GM23338 (cell line): ENCODE measurements at regions not wholly inside any gene's neighbourhood (a gene's known extent, or its start where the extent isn't known, plus 50 kb on each side); places are given as distances from the start of the nearest gene placed in this dataset.

Source experiments
- ATAC-seq: fragments of 200-7000 bp; cut with Tn5 transposase; 3 replicates; pipeline ENCODE4 v1.9.1; 2020
- DNase-seq: peaks from one replicate; pipeline ENCODE4 v3.0.0-alpha.2; 2015; ENCODE audit warnings: low spot score
- H2AFZ ChIP-seq: fragments of 200-600 bp; sonication (generic); 2 replicates; pipeline ENCODE4 v1.8.0; 2016; ENCODE audit warnings: antibody characterized with exemption, mild to moderate bottlenecking, moderate library complexity
- H3F3A ChIP-seq: fragments of 200-600 bp; sonication (generic); replicated peaks from 2 replicates; pipeline ENCODE4 v1.8.0; 2017; ENCODE audit warnings: antibody characterized with exemption, mixed run types, low read depth
- H3K27ac ChIP-seq: fragments of 200-600 bp; sonication (generic); 2 replicates; pipeline ENCODE4 v1.6.1; 2016; ENCODE audit warnings: low read depth
- H3K27me3 ChIP-seq: fragments of 200-600 bp; sonication (generic); 2 replicates; pipeline ENCODE4 v1.8.0; 2016; ENCODE audit warnings: mild to moderate bottlenecking, mixed run types, moderate library complexity; ENCODE audit not compliant: insufficient read depth
- H3K36me3 ChIP-seq: fragments of 200-600 bp; sonication (generic); 2 replicates; pipeline ENCODE4 v1.8.0; 2016; ENCODE audit warnings: mild to moderate bottlenecking; ENCODE audit not compliant: insufficient read depth
- H3K4me1 ChIP-seq: fragments of 200-600 bp; sonication (generic); 2 replicates; pipeline ENCODE4 v1.8.0; 2016; ENCODE audit warnings: mild to moderate bottlenecking, moderate library complexity; ENCODE audit not compliant: insufficient read depth
- H3K4me2 ChIP-seq: fragments of 200-600 bp; sonication (generic); 2 replicates; pipeline ENCODE4 v1.7.1; 2017; ENCODE audit warnings: mixed run types
- H3K4me3 ChIP-seq: fragments of 200-600 bp; sonication (generic); 2 replicates; pipeline ENCODE4 v1.6.1; 2016; ENCODE audit warnings: mixed run types
- H3K79me2 ChIP-seq: fragments of 200-600 bp; sonication (generic); replicated peaks from 2 replicates; pipeline ENCODE4 v1.8.0; 2017; ENCODE audit warnings: mild to moderate bottlenecking; ENCODE audit not compliant: insufficient read depth
- H3K9me2 ChIP-seq: fragments of 200-600 bp; sonication (generic); 2 replicates; pipeline ENCODE4 v1.8.0; 2017; ENCODE audit not compliant: insufficient read depth
- H4K20me1 ChIP-seq: fragments of 200-600 bp; sonication (generic); replicated peaks from 2 replicates; pipeline ENCODE4 v1.8.0; 2017; ENCODE audit warnings: mild to moderate bottlenecking; ENCODE audit not compliant: insufficient read depth
- H3K27ac Mint-ChIP-seq: 2 replicates; pipeline ENCODE4 v1.8.0; 2020; ENCODE audit warnings: inconsistent platforms, mild to moderate bottlenecking, moderate library complexity, mixed read lengths
- H3K27me3 Mint-ChIP-seq: 3 replicates; pipeline ENCODE4 v1.8.0; 2022; ENCODE audit warnings: low read depth, mild to moderate bottlenecking, moderate library complexity, mixed read lengths, inconsistent platforms; ENCODE audit not compliant: insufficient read depth, poor library complexity
- H3K36me3 Mint-ChIP-seq: 3 replicates; pipeline ENCODE4 v1.8.0; 2021; ENCODE audit warnings: low read depth, mild to moderate bottlenecking, inconsistent platforms, moderate library complexity, mixed read lengths
- H3K4me1 Mint-ChIP-seq: 3 replicates; pipeline ENCODE4 v1.8.0; 2020; ENCODE audit warnings: mild to moderate bottlenecking, inconsistent platforms, mixed read lengths
- H3K4me3 Mint-ChIP-seq: 3 replicates; pipeline ENCODE4 v1.8.0; 2021; ENCODE audit warnings: moderate library complexity, mild to moderate bottlenecking, inconsistent platforms, mixed read lengths
- H3K9me3 Mint-ChIP-seq: 3 replicates; pipeline ENCODE4 v1.8.0; 2020; ENCODE audit warnings: moderate library complexity, mild to moderate bottlenecking, inconsistent platforms, mixed read lengths
- CREB1 ChIP-seq: fragments of 250-450 bp; sonication (Bioruptor Pico); IDR thresholded peaks from 2 replicates; pipeline ENCODE4 v1.5.0; 2020; ENCODE audit warnings: low read depth, mild to moderate bottlenecking, moderate library complexity
- EZH2 ChIP-seq: fragments of 200-600 bp; sonication (generic); IDR thresholded peaks from one replicate; pipeline ENCODE4 v1.8.0; 2017; ENCODE audit warnings: antibody characterized with exemption, mild to moderate bottlenecking, low read depth; ENCODE audit not compliant: unreplicated experiment
- EZH2phosphoT487 ChIP-seq: fragments of 200-600 bp; sonication (generic); IDR thresholded peaks from one replicate; pipeline ENCODE4 v1.8.1; 2018; ENCODE audit warnings: antibody characterized with exemption; ENCODE audit not compliant: unreplicated experiment
- JUNB ChIP-seq: IDR thresholded peaks from one replicate; pipeline ENCODE4 v1.6.1; 2016; ENCODE audit warnings: antibody characterized with exemption; ENCODE audit not compliant: unreplicated experiment
- NANOG ChIP-seq: IDR thresholded peaks from 2 replicates; pipeline ENCODE4 v1.6.1; 2016; ENCODE audit warnings: antibody characterized with exemption, borderline replicate concordance
- POLR2AphosphoS5 ChIP-seq: IDR thresholded peaks from 2 replicates; pipeline ENCODE4 v1.6.1; 2016; ENCODE audit warnings: antibody characterized with exemption, low read depth
- STAT1 ChIP-seq: IDR thresholded peaks from one replicate; pipeline ENCODE4 v1.6.1; 2016; ENCODE audit warnings: antibody characterized with exemption; ENCODE audit not compliant: unreplicated experiment
- ZNF114 ChIP-seq: fragments of 250-450 bp; sonication (Bioruptor Pico); IDR thresholded peaks from 2 replicates; pipeline ENCODE4 v1.5.0; 2020; ENCODE audit warnings: mild to moderate bottlenecking, moderate library complexity
- ZNF331 ChIP-seq: fragments of 250-450 bp; sonication (Bioruptor Pico); IDR thresholded peaks from 2 replicates; pipeline ENCODE4 v1.5.0; 2020; ENCODE audit warnings: low read depth, mild to moderate bottlenecking, moderate library complexity
- TF ChIP-seq, protein P1 (sequence below): IDR thresholded peaks from one replicate; pipeline ENCODE4 v1.6.1; 2018; ENCODE audit warnings: antibody characterized with exemption; ENCODE audit not compliant: unreplicated experiment
- TF ChIP-seq, protein P2 (sequence below): fragments of 250-450 bp; sonication (Bioruptor Pico); IDR thresholded peaks from 2 replicates; pipeline ENCODE4 v1.5.0; 2020; ENCODE audit warnings: mild to moderate bottlenecking, moderate library complexity

DNA sequence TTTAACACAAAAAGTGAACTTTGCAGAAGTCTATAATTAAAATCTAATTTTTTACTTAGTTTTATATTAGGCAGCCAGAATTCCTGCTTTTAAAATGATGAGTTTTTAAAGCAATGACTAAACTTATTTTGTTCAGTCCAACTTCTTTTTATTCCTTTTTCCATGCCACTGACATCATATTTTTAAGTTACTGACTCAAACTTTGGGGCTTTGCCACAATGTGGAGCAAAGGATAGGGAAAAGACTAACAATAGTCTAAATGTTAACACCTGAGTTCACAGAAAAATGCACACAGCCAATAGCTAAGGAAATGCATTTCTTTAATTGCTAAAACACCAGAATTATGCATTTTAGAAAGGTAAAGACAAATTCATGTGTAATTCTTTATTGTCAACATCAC is 647.6 kb upstream of the DPPA4 start:
- DNase-seq (no peak), ATAC-seq (no peak)
- Histone ChIP-seq H3K4me3 (no peak overlapping the region), H3K79me2 (no peaks in the 10 kb centered on the region), H3K4me2 (no peak overlapping the region), H4K20me1 (no peaks in the 10 kb centered on the region), H3F3A (no peaks in the 10 kb centered on the region), H3K27ac (no peak overlapping the region), H3K36me3 (no peaks in the 10 kb centered on the region), H2AFZ (no peak overlapping the region), H3K27me3 (no peaks in the 10 kb centered on the region), H3K9me2 (no peaks in the 10 kb centered on the region), H3K4me1 (no peaks in the 10 kb centered on the region)
- TF ChIP-seq CREB1 (CRISPR knock-in tag) (no peak), JUNB (no peak), EZH2phosphoT487 (no peak), ZNF331 (CRISPR knock-in tag) (no peak), EZH2 (no peak), NANOG (no peak), ZNF114 (CRISPR knock-in tag) (no peak), POLR2AphosphoS5 (no peak), STAT1 (no peak)
- TF ChIP-seq, protein P1, sequence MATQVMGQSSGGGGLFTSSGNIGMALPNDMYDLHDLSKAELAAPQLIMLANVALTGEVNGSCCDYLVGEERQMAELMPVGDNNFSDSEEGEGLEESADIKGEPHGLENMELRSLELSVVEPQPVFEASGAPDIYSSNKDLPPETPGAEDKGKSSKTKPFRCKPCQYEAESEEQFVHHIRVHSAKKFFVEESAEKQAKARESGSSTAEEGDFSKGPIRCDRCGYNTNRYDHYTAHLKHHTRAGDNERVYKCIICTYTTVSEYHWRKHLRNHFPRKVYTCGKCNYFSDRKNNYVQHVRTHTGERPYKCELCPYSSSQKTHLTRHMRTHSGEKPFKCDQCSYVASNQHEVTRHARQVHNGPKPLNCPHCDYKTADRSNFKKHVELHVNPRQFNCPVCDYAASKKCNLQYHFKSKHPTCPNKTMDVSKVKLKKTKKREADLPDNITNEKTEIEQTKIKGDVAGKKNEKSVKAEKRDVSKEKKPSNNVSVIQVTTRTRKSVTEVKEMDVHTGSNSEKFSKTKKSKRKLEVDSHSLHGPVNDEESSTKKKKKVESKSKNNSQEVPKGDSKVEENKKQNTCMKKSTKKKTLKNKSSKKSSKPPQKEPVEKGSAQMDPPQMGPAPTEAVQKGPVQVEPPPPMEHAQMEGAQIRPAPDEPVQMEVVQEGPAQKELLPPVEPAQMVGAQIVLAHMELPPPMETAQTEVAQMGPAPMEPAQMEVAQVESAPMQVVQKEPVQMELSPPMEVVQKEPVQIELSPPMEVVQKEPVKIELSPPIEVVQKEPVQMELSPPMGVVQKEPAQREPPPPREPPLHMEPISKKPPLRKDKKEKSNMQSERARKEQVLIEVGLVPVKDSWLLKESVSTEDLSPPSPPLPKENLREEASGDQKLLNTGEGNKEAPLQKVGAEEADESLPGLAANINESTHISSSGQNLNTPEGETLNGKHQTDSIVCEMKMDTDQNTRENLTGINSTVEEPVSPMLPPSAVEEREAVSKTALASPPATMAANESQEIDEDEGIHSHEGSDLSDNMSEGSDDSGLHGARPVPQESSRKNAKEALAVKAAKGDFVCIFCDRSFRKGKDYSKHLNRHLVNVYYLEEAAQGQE, result no peak
- TF ChIP-seq, protein P2, sequence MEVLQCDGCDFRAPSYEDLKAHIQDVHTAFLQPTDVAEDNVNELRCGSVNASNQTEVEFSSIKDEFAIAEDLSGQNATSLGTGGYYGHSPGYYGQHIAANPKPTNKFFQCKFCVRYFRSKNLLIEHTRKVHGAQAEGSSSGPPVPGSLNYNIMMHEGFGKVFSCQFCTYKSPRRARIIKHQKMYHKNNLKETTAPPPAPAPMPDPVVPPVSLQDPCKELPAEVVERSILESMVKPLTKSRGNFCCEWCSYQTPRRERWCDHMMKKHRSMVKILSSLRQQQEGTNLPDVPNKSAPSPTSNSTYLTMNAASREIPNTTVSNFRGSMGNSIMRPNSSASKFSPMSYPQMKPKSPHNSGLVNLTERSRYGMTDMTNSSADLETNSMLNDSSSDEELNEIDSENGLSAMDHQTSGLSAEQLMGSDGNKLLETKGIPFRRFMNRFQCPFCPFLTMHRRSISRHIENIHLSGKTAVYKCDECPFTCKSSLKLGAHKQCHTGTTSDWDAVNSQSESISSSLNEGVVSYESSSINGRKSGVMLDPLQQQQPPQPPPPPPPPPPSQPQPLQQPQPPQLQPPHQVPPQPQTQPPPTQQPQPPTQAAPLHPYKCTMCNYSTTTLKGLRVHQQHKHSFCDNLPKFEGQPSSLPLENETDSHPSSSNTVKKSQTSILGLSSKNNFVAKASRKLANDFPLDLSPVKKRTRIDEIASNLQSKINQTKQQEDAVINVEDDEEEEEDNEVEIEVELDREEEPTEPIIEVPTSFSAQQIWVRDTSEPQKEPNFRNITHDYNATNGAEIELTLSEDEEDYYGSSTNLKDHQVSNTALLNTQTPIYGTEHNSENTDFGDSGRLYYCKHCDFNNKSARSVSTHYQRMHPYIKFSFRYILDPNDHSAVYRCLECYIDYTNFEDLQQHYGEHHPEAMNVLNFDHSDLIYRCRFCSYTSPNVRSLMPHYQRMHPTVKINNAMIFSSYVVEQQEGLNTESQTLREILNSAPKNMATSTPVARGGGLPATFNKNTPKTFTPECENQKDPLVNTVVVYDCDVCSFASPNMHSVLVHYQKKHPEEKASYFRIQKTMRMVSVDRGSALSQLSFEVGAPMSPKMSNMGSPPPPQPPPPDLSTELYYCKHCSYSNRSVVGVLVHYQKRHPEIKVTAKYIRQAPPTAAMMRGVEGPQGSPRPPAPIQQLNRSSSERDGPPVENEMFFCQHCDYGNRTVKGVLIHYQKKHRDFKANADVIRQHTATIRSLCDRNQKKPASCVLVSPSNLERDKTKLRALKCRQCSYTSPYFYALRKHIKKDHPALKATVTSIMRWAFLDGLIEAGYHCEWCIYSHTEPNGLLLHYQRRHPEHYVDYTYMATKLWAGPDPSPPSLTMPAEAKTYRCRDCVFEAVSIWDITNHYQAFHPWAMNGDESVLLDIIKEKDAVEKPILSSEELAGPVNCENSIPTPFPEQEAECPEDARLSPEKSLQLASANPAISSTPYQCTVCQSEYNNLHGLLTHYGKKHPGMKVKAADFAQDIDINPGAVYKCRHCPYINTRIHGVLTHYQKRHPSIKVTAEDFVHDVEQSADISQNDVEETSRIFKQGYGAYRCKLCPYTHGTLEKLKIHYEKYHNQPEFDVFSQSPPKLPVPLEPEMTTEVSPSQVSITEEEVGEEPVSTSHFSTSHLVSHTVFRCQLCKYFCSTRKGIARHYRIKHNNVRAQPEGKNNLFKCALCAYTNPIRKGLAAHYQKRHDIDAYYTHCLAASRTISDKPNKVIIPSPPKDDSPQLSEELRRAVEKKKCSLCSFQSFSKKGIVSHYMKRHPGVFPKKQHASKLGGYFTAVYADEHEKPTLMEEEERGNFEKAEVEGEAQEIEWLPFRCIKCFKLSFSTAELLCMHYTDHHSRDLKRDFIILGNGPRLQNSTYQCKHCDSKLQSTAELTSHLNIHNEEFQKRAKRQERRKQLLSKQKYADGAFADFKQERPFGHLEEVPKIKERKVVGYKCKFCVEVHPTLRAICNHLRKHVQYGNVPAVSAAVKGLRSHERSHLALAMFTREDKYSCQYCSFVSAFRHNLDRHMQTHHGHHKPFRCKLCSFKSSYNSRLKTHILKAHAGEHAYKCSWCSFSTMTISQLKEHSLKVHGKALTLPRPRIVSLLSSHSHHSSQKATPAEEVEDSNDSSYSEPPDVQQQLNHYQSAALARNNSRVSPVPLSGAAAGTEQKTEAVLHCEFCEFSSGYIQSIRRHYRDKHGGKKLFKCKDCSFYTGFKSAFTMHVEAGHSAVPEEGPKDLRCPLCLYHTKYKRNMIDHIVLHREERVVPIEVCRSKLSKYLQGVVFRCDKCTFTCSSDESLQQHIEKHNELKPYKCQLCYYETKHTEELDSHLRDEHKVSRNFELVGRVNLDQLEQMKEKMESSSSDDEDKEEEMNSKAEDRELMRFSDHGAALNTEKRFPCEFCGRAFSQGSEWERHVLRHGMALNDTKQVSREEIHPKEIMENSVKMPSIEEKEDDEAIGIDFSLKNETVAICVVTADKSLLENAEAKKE (CRISPR knock-in tag), result no peak
- H3K9me3 Mint-ChIP-seq, result no peaks in the 10 kb centered on the region; the same call in 1 of the 3 replicates
- H3K27ac Mint-ChIP-seq, result no peak overlapping the region
- no peaks in the 10 kb centered on the region for H3K36me3 Mint-ChIP-seq
- H3K4me1 Mint-ChIP-seq, result no peaks in the 10 kb centered on the region
- no peak overlapping the region for H3K4me3 Mint-ChIP-seq
- H3K27me3 Mint-ChIP-seq, result no peaks in the 10 kb centered on the region
